ENCODE measurements at regions not wholly inside any gene's neighbourhood (a gene's known extent, or its start where the extent isn't known, plus 50 kb on each side); places are given as distances from the start of the nearest gene placed in this dataset.

DNA sequence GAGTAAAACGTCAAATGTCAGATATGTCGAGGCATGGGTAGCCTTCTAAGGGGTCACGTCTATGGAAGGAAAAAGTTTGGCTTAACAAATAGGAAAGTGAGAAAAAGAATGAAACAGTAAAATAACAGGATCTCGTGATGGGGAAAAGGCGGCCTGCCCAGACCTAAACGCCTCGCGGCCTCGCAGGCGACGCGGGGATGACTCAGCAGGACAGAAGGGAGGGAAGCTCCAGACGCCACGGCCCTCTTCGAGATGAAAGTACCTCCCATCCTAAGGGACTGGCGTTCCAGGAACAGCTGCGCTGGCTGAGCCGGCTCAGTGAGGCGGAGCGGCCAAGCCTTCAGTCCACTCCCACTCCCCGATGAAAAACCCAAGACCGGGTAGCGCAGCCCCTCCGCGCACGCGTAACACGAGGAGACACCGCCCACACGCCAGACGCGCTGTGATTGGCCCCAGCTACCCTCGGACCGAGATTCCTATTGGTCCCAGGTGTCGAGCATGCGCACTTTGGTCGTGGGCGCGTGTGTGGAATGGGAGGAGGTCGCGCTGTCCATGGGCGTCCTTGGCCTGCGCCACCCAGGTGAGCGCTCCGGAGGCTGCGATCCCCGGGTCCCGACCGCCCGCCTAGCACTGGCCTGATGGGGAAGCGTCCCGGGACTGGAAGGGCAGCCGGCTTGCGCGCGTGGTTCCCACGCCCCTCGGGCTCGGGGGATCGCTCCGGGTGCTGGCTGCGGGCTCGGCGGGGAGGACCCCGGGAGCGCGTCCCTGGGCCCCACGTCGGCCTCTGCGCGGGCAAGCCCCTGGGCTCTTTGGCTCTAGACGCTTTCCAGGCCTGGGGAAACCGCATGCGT is 588.5 kb downstream of the MTRR start:
- H2AFZ ChIP-seq (ENCODE audit: low read depth, low read length, severe bottlenecking) = no peak overlapping the region
- H3K4me2 ChIP-seq (ENCODE audit: low read depth, low read length, poor library complexity, severe bottlenecking) = no peak overlapping the region
- H3K4me3 ChIP-seq (ENCODE audit: insufficient read depth, low read length, poor library complexity, severe bottlenecking) = no peak overlapping the region
- H3K9ac ChIP-seq (ENCODE audit: low read length) = no peak overlapping the region
- no peaks in the 10 kb centered on the region for H3K27me3 ChIP-seq (ENCODE audit: low read length)
- no peaks in the 10 kb centered on the region for H3K9me2 ChIP-seq (replicated peaks; ENCODE audit: insufficient read depth, low read length)
- no peaks in the 10 kb centered on the region for H3K36me3 ChIP-seq (ENCODE audit: low read length)
- H3K27ac ChIP-seq (ENCODE audit: low read depth, low read length) = no peak overlapping the region
- no peaks in the 10 kb centered on the region for H3K79me2 ChIP-seq (ENCODE audit: insufficient read depth, low read length)
- H3F3A ChIP-seq (ENCODE audit: insufficient read depth) = no peaks in the 10 kb centered on the region
- no peaks in the 10 kb centered on the region for H4K20me1 ChIP-seq (ENCODE audit: low read depth, low read length)
- H3K9me3 ChIP-seq (ENCODE audit: insufficient read depth, low read length) = no peaks in the 10 kb centered on the region
- TF ChIP-seq, protein P1, sequence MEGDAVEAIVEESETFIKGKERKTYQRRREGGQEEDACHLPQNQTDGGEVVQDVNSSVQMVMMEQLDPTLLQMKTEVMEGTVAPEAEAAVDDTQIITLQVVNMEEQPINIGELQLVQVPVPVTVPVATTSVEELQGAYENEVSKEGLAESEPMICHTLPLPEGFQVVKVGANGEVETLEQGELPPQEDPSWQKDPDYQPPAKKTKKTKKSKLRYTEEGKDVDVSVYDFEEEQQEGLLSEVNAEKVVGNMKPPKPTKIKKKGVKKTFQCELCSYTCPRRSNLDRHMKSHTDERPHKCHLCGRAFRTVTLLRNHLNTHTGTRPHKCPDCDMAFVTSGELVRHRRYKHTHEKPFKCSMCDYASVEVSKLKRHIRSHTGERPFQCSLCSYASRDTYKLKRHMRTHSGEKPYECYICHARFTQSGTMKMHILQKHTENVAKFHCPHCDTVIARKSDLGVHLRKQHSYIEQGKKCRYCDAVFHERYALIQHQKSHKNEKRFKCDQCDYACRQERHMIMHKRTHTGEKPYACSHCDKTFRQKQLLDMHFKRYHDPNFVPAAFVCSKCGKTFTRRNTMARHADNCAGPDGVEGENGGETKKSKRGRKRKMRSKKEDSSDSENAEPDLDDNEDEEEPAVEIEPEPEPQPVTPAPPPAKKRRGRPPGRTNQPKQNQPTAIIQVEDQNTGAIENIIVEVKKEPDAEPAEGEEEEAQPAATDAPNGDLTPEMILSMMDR (IDR thresholded peaks at IDR 0.05; ENCODE audit: insufficient read depth, low read length, poor library complexity, severe bottlenecking) = no peak
- TF ChIP-seq EZH2phosphoT487 (conservative IDR thresholded peaks at IDR 0.05; ENCODE audit: low read length) = no peak

DNA sequence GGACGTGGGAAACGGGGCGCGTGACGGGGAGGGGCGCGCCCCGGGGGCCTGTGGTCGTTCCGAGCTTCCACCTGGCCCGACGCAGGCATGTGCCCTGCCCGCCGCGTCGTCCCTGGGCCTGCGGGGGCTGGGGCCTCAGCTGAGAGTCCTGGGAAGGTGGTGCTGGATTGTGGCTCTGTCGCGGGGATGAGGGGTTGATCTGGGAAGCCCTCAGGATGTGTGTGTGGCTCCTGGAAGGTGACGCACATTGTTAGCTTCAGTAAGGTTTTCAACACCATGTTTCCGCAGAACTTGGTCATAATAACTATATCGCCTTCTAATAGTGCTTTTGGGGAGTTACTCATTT is 589.1 kb downstream of the MTRR start:
- H3K9ac ChIP-seq (ENCODE audit: low read length) = no peak overlapping the region
- no peaks in the 10 kb centered on the region for H3K9me3 ChIP-seq (ENCODE audit: insufficient read depth, low read length)
- H4K20me1 ChIP-seq (ENCODE audit: low read depth, low read length) = no peaks in the 10 kb centered on the region
- H3K4me3 ChIP-seq (ENCODE audit: insufficient read depth, low read length, poor library complexity, severe bottlenecking) = no peak overlapping the region
- H3K9me2 ChIP-seq (replicated peaks; ENCODE audit: insufficient read depth, low read length) = no peaks in the 10 kb centered on the region
- H3K4me2 ChIP-seq (ENCODE audit: low read depth, low read length, poor library complexity, severe bottlenecking) = no peak overlapping the region
- H3K27me3 ChIP-seq (ENCODE audit: low read length) = no peaks in the 10 kb centered on the region
- H3K27ac ChIP-seq (ENCODE audit: low read depth, low read length) = no peak overlapping the region
- H2AFZ ChIP-seq (ENCODE audit: low read depth, low read length, severe bottlenecking) = no peak overlapping the region
- H3K79me2 ChIP-seq (ENCODE audit: insufficient read depth, low read length) = no peaks in the 10 kb centered on the region
- no peaks in the 10 kb centered on the region for H3K36me3 ChIP-seq (ENCODE audit: low read length)
- no peaks in the 10 kb centered on the region for H3F3A ChIP-seq (ENCODE audit: insufficient read depth)
- TF ChIP-seq EZH2phosphoT487 (conservative IDR thresholded peaks at IDR 0.05; ENCODE audit: low read length) = no peak
- TF ChIP-seq, protein P1 (IDR thresholded peaks at IDR 0.05; ENCODE audit: insufficient read depth, low read length, poor library complexity, severe bottlenecking) = no peak

DNA sequence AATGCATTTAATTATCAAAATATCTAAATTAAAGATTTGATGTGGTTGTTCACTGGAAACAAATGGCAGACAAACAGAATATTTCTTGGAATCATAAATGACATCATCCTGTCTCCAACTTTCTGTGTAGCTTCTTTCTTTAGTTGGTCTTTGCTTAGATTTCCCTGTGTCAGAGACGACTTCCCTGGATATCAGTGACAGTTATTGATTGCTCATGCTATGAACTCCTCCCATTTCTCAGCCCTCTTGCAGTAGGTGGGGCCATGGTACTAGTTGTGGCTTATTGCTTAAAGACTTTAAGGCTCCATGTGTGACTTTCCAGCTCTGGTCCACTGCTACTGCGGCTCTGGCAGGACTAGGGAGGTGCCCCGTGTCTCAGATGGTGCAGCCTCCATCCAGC is 592.6 kb downstream of the MTRR start:
- Histone ChIP-seq H3K36me3 (ENCODE audit: low read length) (no peaks in the 10 kb centered on the region), H3K27ac (ENCODE audit: low read depth, low read length) (no peak overlapping the region), H3K9me3 (ENCODE audit: insufficient read depth, low read length) (no peaks in the 10 kb centered on the region), H4K20me1 (ENCODE audit: low read depth, low read length) (no peaks in the 10 kb centered on the region), H3K4me2 (ENCODE audit: low read depth, low read length, poor library complexity, severe bottlenecking) (no peak overlapping the region), H3K9me2 (replicated peaks; ENCODE audit: insufficient read depth, low read length) (no peaks in the 10 kb centered on the region), H3K27me3 (ENCODE audit: low read length) (no peaks in the 10 kb centered on the region), H3K79me2 (ENCODE audit: insufficient read depth, low read length) (no peaks in the 10 kb centered on the region), H3F3A (ENCODE audit: insufficient read depth) (no peaks in the 10 kb centered on the region), H3K9ac (ENCODE audit: low read length) (no peak overlapping the region), H2AFZ (ENCODE audit: low read depth, low read length, severe bottlenecking) (no peak overlapping the region), H3K4me3 (ENCODE audit: insufficient read depth, low read length, poor library complexity, severe bottlenecking) (no peak overlapping the region)
- TF ChIP-seq, protein P1 (IDR thresholded peaks at IDR 0.05; ENCODE audit: insufficient read depth, low read length, poor library complexity, severe bottlenecking) = no peak
- no peak for TF ChIP-seq EZH2phosphoT487 (conservative IDR thresholded peaks at IDR 0.05; ENCODE audit: low read length)
